OCI-LY3 (cell line): ENCODE measurements at regions not wholly inside any gene's neighbourhood (a gene's known extent, or its start where the extent isn't known, plus 50 kb on each side); places are given as distances from the start of the nearest gene placed in this dataset.
A peak's percentile ranks its signal among the peaks of the same experiment; 100 is the strongest.

ENCODE experiments used
- H2AFZ ChIP-seq: fragments of 200-600, 300-600 bp; shearing (Covaris generic); 2 replicates; pipeline ENCODE4 v1.6.0; 2014; ENCODE audit warnings: antibody characterized with exemption, low read depth, low read length
- H3K27ac ChIP-seq: fragments of 200-600, 300-600 bp; sonication (generic); 2 replicates; pipeline ENCODE4 v1.5.1; 2014; ENCODE audit warnings: mild to moderate bottlenecking, low read length, moderate library complexity, mixed read lengths
- H3K27me3 ChIP-seq: fragments of 200-600, 300-600 bp; sonication (generic); 2 replicates; pipeline ENCODE4 v1.6.1; 2014; ENCODE audit warnings: low read depth, low read length, mixed read lengths
- H3K36me3 ChIP-seq: fragments of 200-600, 300-600 bp; sonication (generic); replicated peaks from 2 replicates; pipeline ENCODE3; 2014; ENCODE audit warnings: low read depth, low read length, mixed read lengths
- H3K4me1 ChIP-seq: fragments of 300-600, 200-600 bp; sonication (generic); 2 replicates; pipeline ENCODE4 v1.6.1; 2014; ENCODE audit warnings: low read length, mixed read lengths
- H3K4me2 ChIP-seq: fragments of 200-600, 300-600 bp; sonication (generic); 2 replicates; pipeline ENCODE4 v1.6.1; 2014; ENCODE audit warnings: low read length, mixed read lengths
- H3K4me3 ChIP-seq: fragments of 300-600, 200-600 bp; sonication (generic); 2 replicates; pipeline ENCODE4 v1.5.1; 2014; ENCODE audit warnings: antibody characterized with exemption, mild to moderate bottlenecking, low read length, moderate library complexity
- H3K79me2 ChIP-seq: fragments of 300-600, 200-600 bp; shearing (Covaris generic); 2 replicates; pipeline ENCODE4 v1.6.1; 2014; ENCODE audit warnings: mild to moderate bottlenecking, low read length, mixed read lengths
- H3K9ac ChIP-seq: fragments of 300-600, 200-600 bp; shearing (Covaris generic); 2 replicates; pipeline ENCODE4 v1.6.0; 2014; ENCODE audit warnings: mild to moderate bottlenecking, low read length, moderate library complexity
- H3K9me3 ChIP-seq: fragments of 200-600, 300-600 bp; shearing (Covaris generic); 2 replicates; pipeline ENCODE4 v1.6.1; 2014; ENCODE audit warnings: low read length, mixed read lengths; ENCODE audit not compliant: insufficient read depth
- H4K20me1 ChIP-seq: fragments of 200-600, 300-600 bp; sonication (generic); 2 replicates; pipeline ENCODE4 v1.6.1; 2016; ENCODE audit warnings: low read length, mixed read lengths; ENCODE audit not compliant: insufficient read depth
- CTCF ChIP-seq: fragments of 200-600, 300-600 bp; sonication (generic); IDR thresholded peaks from 2 replicates; pipeline ENCODE4 v1.5.1; 2014; ENCODE audit warnings: antibody characterized with exemption, low read length, low read depth
- EZH2phosphoT487 ChIP-seq: fragments of 200-600 bp; shearing (Covaris generic); IDR thresholded peaks from 2 replicates; pipeline ENCODE4 v1.6.1; 2018; ENCODE audit warnings: antibody characterized with exemption, mixed run types, low read depth

GRCh38 chrX:15143050-15143824 is 126.6 kb downstream of the ASB9 start:
- H3K4me2 ChIP-seq: 0 out of 2 replicates have a peak overlapping the region, but pooled peaks have one; percentile 32
- no peaks in the 10 kb centered on the region for H3K27me3 ChIP-seq
- peak; percentile 73 for TF ChIP-seq CTCF
- no peak for TF ChIP-seq EZH2phosphoT487

GRCh38 chrX:15142084-15142715 is 127.7 kb downstream of the ASB9 start:
- H3K36me3 ChIP-seq: no peaks in the 10 kb centered on the region
- H2AFZ ChIP-seq: no peak overlapping the region
- H3K4me3 ChIP-seq: no peak overlapping the region
- H3K4me1 ChIP-seq: peaks cover 23% of the 10 kb centered on the region
- TF ChIP-seq EZH2phosphoT487 (no peak), CTCF (no peak)
- H3K4me2 ChIP-seq: no peak overlapping the region
- no peaks in the 10 kb centered on the region for H3K27me3 ChIP-seq
- no peaks in the 10 kb centered on the region for H3K9me3 ChIP-seq
- no peaks in the 10 kb centered on the region for H3K79me2 ChIP-seq
- H4K20me1 ChIP-seq: no peaks in the 10 kb centered on the region
- H3K27ac ChIP-seq: no peak overlapping the region
- H3K9ac ChIP-seq: no peak overlapping the region

More at GRCh38 chrX:15143050-15143824, 126.6 kb downstream of the ASB9 start:
- Histone ChIP-seq H4K20me1 (no peaks in the 10 kb centered on the region), H3K9ac (no peak overlapping the region), H3K9me3 (no peaks in the 10 kb centered on the region), H3K79me2 (no peaks in the 10 kb centered on the region), H3K4me3 (no peak overlapping the region), H2AFZ (no peak overlapping the region), H3K36me3 (no peaks in the 10 kb centered on the region), H3K4me1 (peaks cover 23% of the 10 kb centered on the region), H3K27ac (no peak overlapping the region)

GRCh38 chrX:15136795-15137194 is 133.1 kb downstream of the ASB9 start:
- Histone ChIP-seq H3K4me3 (no peak overlapping the region), H3K4me2 (no peak overlapping the region), H3K27me3 (no peaks in the 10 kb centered on the region), H3K9ac (no peak overlapping the region), H3K27ac (no peak overlapping the region), H3K9me3 (no peaks in the 10 kb centered on the region), H3K4me1 (no peaks in the 10 kb centered on the region), H3K36me3 (no peaks in the 10 kb centered on the region), H3K79me2 (no peaks in the 10 kb centered on the region), H4K20me1 (no peaks in the 10 kb centered on the region), H2AFZ (no peak overlapping the region)
- TF ChIP-seq CTCF: no peak

- no peak overlapping the region for H3K4me3 ChIP-seq
- H3K36me3 ChIP-seq: no peaks in the 10 kb centered on the region
- TF ChIP-seq EZH2phosphoT487: no peak
- TF ChIP-seq CTCF: no peak
- H3K27ac ChIP-seq: no peak overlapping the region
- H3K9me3 ChIP-seq: no peaks in the 10 kb centered on the region
- no peak overlapping the region for H2AFZ ChIP-seq
- no peak overlapping the region for H3K4me2 ChIP-seq
- H3K4me1 ChIP-seq: peaks cover 5% of the 10 kb centered on the region; the same call in 1 of the 2 replicates
- H3K27me3 ChIP-seq: no peaks in the 10 kb centered on the region
- H3K79me2 ChIP-seq: no peaks in the 10 kb centered on the region
- no peak overlapping the region for H3K9ac ChIP-seq
- no peaks in the 10 kb centered on the region for H4K20me1 ChIP-seq
Observed at GRCh38 chrX:15129412-15129811, 140.5 kb downstream of the ASB9 start.
